HG02678 (cell line): ENCODE measurements at regions not wholly inside any gene's neighbourhood (a gene's known extent, or its start where the extent isn't known, plus 50 kb on each side); places are given as distances from the start of the nearest gene placed in this dataset.
"Not testable (repeated sequence)": the region's sequence is repeated elsewhere in the genome, so short reads cannot be mapped to it uniquely, and the experiment has no call there.

ENCODE experiments used
- ATAC-seq: cut with Tn5 transposase; IDR thresholded peaks from one replicate; pipeline ENCODE4 v1.9.1; 2021; ENCODE audit warnings: mild to moderate bottlenecking, moderate library complexity; ENCODE audit not compliant: unreplicated experiment

DNA sequence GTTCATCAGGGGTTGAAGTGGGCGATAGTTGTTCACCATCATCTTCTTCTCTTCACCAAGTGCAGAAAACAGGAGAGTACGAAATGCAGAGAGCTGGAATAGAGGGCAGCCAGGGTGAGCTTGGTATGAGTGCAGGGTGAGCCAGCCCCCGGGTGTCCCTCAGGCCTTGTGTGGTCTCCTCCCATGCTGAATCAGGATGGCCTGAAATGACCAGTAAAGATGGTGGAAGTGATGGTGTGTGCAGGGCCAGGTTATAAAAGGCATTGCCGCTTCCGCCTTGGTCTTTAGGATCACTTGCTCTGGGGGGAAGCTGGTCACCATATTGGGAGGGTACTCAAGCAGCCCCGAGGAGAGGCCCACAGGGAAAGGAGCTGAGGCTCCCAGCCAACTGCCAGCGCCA, 66.4 kb upstream of the METTL9 start:
- ATAC-seq: not testable (repeated sequence)

DNA sequence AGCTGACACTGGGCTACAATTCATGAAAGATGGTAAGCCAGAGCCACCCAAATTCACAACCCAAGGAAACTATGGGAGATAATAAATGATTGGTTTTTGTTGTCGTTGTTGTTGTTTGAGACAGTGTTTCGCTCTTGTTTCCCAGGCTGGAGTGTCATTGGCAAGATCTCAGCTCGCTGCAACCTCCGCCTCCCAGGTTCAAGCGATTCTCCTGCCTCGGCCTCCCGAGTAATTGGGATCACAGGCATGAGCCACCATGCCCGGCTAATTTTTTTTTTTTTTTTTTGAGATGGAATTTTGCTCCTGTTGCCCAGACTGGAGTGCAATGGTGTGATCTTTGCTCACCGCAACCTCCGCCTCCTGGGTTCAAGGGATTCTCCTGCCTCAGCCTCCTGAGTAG, 65.9 kb upstream of the METTL9 start:
- not testable (repeated sequence) for ATAC-seq

DNA sequence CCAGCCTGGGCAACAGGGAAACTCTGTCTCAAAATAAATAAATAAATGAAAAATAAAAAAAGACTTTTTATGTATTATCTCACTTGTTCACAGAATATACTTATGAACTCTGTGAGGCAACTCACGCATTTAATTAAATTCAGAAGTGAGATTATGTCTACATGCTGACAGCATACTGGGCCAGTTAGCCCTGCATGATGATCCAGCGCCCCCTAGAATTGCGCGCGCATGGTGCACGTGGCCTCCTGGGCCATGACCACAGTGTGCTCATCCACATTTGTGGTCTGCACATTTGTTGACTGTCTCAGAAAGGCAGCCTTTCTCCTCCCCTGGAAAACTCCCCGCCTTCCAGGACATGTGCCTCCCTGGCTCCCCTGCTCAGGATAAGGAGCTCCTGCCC, 64.8 kb upstream of the METTL9 start:
- not testable (repeated sequence) for ATAC-seq

DNA sequence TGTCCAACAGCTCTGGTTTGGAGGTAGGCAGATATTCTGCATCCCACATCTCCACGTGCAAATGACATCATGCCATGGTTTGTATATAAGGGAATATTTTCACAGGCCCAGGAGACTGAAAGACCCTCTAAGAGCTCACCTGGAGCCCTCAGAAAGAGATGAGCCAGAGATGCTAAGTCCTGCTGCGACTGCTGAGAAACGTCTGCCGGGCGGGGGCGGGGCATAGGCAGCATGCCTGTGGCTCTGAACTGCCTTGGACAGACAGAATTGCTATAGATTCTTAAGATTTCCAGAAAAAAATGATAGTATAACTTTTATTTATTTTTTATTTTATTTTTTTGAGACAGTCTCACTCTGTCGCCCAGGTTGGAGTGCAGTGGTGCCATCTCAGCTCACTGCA, 64.2 kb upstream of the METTL9 start:
- not testable (repeated sequence) for ATAC-seq

DNA sequence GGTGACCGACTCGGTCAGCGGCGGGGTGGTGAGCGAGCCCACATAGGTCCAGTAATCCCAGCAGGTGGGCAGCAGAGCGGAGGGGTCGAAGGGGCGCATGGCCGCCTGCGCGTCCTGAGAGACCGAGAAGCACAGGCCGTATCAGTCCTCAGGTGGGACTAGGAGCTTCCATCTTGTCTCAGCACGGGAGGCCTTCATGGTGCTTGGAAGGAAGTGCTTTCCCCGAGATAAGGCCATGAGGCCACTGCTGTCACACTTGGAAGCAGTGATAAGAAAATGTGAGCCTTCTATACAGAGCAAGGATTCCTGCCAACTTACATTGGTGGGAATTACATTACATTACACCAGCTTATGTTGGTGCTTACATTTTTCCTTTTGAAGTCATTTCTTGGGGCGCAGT, 62.6 kb upstream of the METTL9 start:
- not testable (repeated sequence) for ATAC-seq

DNA sequence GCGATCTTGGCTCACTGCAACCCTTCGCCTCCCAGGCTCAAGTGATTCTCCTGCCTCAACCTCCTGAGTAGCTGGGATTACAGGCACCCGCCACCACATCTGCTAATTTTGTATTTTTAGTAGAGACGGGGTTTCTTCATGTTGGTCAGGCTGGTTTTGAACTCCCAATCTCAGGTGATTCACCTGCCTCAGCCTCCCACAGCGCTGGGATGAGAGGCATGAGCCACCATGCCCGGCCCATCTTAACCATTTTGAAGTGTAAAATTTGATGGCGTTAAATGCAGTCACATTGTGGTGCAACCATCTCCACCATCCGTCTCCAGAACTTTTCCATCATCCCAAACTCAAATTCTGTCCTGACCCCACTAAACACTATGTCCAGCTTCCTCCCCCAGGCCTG, 61.8 kb upstream of the METTL9 start:
- ATAC-seq: not testable (repeated sequence)

DNA sequence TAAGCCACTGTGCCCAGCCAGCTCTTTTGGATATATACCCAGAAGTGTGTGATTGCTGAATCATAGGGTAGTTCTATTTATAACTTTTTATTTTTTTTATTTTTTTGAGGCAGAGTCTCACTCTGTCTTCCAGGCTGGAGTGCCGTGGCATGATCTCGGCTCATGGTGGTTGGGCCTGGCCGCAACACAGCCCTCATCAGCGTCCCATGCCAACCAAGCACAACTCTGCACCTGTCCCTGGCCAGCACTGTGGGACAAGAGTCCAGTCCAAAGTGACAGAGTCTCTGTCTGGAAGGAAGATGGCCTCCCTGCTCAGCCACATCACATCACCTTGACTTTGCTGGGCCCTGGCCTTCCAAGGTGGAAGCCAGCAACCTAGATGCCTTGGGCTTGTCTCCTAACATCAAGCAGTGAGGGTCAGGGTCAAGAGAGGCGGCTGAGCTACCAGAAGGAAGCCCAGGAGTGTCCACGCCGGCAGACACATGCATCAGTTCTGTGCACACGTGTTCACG, 60.2 kb upstream of the METTL9 start:
- ATAC-seq: not testable (repeated sequence)

DNA sequence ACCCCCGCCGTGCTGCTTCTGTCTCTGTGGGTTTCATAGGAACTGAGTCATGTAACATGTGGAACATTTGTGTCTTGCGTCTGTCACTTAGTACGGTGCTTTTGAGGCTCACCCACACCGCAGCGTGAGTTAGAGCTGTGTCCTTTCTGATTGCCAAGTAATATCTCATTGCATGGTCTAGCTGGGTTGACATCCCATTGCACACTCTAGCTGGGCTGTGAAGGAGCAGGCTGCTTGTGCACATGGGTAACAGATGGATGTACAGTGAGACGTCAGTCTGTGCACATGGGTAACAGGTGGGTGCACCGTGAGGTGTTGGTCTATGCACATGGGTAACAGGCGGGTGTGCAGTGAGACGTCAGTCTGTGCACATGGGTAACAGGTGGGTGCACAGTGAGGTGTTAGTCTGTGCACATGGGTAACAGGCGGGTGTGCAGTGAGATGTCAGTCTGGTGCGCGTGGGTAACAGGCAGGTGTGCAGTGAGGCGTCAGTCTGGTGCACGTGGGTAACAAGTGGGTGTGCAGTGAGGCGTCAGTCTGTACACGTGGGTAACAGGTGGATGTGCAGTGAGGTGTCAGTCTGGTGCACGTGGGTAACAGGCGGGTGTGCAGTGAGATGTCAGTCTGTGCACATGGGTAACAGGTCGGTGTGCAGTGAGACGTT, 58.5 kb upstream of the METTL9 start:
- ATAC-seq: peak; percentile 70

DNA sequence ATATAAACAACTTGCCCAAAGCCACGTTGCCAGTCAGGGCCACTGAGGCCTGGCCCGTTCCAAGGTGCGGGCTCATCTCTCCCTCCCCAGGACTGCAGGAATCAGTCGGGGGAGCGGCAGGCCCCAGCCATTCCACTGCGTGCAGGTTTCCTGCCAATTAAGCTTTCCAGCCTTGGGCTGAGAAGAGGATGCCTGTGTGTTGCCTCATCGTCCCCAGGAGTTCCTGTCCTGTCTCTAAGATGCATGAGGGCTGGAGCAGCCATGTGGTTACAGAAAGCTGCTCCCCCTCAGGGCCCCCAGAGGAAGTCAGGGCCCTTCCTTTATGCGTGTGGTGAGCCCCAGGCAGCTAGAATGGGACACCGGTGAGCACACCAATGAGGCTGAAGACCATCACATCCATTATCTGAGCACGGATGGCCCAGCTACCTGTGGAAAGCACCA, 57.7 kb upstream of the METTL9 start:
- ATAC-seq: not testable (repeated sequence)

DNA sequence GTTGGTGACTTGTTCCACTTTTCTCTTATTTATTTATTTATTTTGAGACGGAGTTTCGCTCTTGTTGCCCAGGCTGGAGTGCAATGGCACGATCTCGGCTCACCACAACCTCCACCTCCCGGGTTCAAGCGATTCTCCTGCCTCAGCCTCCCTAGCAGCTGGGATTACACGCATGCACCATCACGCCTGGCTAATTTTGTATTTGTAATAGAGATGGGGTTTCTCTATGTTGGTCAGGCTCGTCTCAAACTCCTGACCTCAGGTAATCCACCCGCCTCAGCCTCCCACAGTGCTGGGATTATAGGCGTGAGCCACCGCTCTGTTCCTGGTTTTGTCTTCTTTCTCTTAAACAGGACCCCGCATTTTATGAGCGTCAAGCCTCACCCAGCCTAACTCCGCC, 57.3 kb upstream of the METTL9 start:
- ATAC-seq: not testable (repeated sequence)

DNA sequence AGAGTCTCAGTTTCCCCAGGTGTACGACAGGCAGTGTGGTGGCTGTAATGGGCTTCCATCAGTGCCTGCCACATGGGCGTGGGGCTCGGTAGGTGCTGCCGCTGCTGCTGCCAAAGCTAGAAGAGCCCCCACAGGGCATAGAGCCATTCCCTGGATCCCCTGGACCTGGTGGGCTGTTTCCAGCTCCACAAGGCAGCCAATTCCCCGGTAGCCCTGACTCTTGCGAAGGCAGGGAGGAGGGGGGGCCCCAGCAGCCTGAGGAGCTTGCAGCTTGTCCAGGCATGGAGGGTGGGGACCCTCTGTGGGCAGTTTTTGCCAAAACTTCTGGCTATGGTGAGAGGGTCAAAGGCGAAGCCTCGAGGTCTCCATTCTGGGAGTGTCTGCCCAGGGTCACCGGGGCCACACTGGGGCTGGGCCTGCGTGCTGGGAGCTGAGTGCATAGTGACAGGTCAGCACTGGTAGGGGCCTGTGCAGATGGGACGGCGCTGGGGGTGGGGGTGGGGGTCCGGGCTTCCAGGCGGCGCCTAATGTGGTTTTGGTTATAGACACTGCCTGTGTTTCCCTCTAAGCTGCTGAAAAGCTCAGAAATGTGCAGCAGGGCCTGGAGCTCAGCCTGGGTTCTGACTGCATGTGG, 56.8 kb upstream of the METTL9 start:
- not testable (repeated sequence) for ATAC-seq

DNA sequence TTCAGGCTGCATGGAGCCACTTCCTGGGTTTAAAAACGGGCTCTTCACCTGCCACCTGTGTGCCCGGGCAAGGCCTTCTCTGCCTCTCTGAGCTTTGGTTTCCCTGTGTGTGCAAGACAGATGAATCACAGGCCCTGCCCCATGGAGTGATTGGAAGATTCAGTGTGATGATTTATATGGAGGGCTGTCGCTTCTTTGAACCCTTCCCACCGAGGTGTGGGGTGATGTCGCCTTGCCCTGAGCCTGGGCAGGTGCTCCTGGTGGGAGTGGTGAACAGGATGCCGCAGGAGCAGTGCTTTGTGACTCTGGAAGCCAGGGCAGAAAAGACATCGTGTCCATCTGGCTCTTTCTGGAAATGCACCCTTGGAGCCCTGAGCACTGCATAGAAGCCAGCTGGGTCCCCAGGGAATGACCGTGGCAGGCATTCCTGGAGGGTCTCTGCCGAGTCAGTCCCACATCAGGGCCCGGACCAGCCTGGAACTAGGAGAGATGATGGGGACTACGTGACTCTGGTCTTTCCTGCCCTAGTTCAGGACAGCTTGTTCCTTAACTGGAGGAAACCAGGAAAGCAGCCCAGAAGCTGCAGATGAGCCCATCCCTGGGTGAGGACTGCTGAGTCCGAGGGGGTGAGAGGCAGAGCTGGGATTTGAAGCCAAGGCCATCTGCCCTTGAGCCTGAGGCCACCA, 56.1 kb upstream of the METTL9 start:
- ATAC-seq: not testable (repeated sequence)

DNA sequence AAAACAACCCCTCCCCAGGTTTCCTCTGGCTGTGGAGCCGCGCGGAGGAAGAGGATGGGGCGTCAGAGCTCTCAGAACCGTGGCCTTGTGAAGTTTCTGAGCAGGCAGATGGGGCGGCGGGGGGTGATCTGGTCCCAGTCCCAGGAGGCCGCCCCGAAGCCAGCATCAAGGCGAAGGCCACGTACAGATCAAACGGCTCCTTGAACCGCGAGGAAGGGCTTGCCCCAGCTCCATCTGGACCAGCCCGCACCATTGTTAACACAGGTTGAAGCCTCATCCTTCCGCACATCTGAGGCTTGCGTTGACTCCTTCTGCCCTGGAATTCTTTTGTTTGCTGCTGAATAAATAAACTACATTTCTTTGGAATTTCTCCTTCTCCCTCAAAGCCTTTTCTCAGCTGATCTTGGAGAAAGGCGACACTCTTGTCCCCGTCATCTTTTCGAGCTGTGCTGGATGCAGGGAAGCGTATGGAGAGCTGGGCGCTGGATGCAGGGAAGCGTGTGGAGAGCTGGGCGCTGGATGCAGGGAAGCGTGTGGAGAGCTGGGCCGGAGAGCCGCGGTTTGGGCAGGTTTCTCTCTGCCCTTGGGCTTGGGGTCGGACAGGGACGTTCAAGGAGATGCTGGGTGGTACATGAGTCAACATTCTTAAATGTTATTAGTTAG, 53.6 kb upstream of the METTL9 start:
- ATAC-seq: not testable (repeated sequence)

DNA sequence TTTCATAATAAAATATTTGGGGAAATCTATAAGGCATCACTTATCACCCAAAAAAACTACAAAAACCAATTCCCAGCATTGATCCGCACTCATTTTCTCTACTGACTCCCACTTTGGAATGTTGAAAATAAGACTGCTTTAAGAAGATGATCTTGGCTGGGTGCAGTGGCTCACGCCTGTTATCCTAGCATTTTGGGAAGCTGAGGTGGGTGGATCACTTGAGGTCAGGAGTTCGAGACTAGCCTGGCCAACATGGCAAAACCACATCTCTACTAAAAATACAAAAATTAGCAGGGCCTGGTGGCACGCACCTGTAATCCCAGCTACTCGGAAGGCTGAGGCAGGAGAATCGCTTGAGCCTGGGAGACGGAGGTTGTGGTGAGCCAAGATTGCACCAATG, 50.0 kb upstream of the METTL9 start:
- not testable (repeated sequence) for ATAC-seq
